Choroid plexus epithelial cell (primary cell): ENCODE measurements at regions not wholly inside any gene's neighbourhood (a gene's known extent, or its start where the extent isn't known, plus 50 kb on each side); places are given as distances from the start of the nearest gene placed in this dataset.
A peak's percentile ranks its signal among the peaks of the same experiment; 100 is the strongest.

Experiments used
- DNase-seq: peaks from one replicate; pipeline ENCODE4 v3.0.0-alpha.2; 2010; ENCODE audit warnings: low read depth
- H3K4me3 ChIP-seq: 2 replicates; pipeline ENCODE4 v1.5.1; 2011; ENCODE audit warnings: low read depth, mild to moderate bottlenecking, control low read depth, low read length, moderate library complexity
- CTCF ChIP-seq: conservative IDR thresholded peaks from 2 replicates; pipeline ENCODE4 v1.5.1; 2011; ENCODE audit warnings: low read depth, mild to moderate bottlenecking, control low read depth, inconsistent platforms, low read length, moderate library complexity

- peak; percentile 78 for DNase-seq
- peak; percentile 37 for TF ChIP-seq CTCF
Observed at GRCh38 chr21:24045775-24046215, 1561.5 kb downstream of the MRPL39 start.

GRCh38 chr21:24045373-24045772, 1561.9 kb downstream of the MRPL39 start:
- no peak for DNase-seq
- TF ChIP-seq CTCF, result no peak
- H3K4me3 ChIP-seq, result no peak overlapping the region

More at GRCh38 chr21:24045775-24046215, 1561.5 kb downstream of the MRPL39 start:
- no peak overlapping the region for H3K4me3 ChIP-seq

GRCh38 chr21:24042687-24043086, 1564.6 kb downstream of the MRPL39 start:
- H3K4me3 ChIP-seq, result no peak overlapping the region
- TF ChIP-seq CTCF, result no peak
- no peak for DNase-seq

- no peak for TF ChIP-seq CTCF
- no peak for DNase-seq
- H3K4me3 ChIP-seq, result no peak overlapping the region
Observed at GRCh38 chr21:24032709-24033232, 1574.5 kb downstream of the MRPL39 start.

- TF ChIP-seq CTCF, result no peak
- no peak overlapping the region for H3K4me3 ChIP-seq
- DNase-seq, result no peak
Observed at GRCh38 chr21:24027396-24027795, 1579.9 kb downstream of the MRPL39 start.

- H3K4me3 ChIP-seq, result no peak overlapping the region
- no peak for TF ChIP-seq CTCF
- DNase-seq, result no peak
Observed at GRCh38 chr21:24025101-24025500, 1582.2 kb downstream of the MRPL39 start.

GRCh38 chr21:24023936-24024335, 1583.3 kb downstream of the MRPL39 start:
- H3K4me3 ChIP-seq, result no peak overlapping the region
- DNase-seq, result no peak
- TF ChIP-seq CTCF, result no peak
